GM19023 (cell line): ENCODE measurements at regions not wholly inside any gene's neighbourhood (a gene's known extent, or its start where the extent isn't known, plus 50 kb on each side); places are given as distances from the start of the nearest gene placed in this dataset.

Experiments used
- ATAC-seq: cut with Tn5 transposase; IDR thresholded peaks from one replicate; pipeline ENCODE4 v1.9.1; 2021; ENCODE audit warnings: mild to moderate bottlenecking, moderate library complexity; ENCODE audit not compliant: unreplicated experiment

GRCh38 chr14:54088271-54088670 lies 131.6 kb upstream of the BMP4 start:
- ATAC-seq, result no peak

GRCh38 chr14:54090274-54090673 lies 133.6 kb upstream of the BMP4 start:
- no peak for ATAC-seq

DNA sequence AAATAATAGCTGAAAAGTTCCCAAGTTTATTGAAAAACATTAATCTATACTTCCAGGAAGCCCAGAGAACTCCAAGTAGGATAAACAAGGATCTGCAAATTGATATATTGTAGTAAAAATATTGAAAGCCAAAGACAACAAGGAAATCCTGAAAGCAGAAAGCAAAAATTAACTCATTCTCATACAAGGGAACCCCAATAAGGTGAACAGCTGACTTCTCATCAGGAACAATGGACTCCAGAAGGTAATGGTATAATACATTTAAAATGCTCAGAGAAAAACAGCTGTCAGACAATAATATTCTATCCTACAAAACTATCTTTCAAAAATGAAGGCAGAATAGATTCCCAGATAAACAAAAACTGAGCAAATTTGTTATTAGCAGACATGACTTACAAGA lies 138.1 kb upstream of the BMP4 start:
- no peak for ATAC-seq

DNA sequence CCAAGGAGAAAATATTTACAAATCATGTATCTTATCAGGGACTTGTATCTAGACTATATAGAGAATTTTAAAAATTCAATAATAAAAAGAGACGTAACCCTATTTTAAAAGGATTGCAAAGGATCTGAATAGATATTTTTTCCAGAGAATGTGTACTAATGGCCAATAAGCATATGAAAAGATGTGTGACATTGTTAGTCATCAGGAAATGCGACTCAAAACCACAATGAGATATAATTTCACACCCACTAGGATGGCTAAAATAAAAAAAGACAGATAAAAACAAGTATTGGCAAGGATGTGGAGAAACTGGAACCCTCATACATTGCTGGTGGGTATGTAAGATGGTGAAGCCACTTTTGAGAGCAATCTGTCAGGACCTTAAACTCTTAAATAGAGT lies 141.9 kb upstream of the BMP4 start:
- no peak for ATAC-seq

DNA sequence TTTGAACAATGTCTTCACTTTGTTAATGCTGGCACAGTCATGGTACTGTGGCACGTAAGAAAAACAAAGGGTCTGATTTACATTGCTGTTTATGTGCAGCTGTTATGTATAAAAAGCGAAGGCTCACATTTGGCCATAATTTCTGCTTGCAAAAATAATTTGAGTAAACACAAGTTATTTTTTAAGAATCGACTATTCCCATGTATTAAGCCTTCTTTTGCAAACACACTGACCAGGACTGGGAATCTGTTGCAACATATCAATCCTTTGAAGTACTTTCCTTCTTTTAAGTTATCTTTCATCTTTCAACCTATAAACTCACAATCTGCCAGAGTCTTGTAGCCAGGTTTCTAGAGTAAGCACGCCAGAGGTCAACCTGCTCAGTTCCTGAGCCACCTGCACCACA lies 145.4 kb upstream of the BMP4 start:
- ATAC-seq, result no peak

DNA sequence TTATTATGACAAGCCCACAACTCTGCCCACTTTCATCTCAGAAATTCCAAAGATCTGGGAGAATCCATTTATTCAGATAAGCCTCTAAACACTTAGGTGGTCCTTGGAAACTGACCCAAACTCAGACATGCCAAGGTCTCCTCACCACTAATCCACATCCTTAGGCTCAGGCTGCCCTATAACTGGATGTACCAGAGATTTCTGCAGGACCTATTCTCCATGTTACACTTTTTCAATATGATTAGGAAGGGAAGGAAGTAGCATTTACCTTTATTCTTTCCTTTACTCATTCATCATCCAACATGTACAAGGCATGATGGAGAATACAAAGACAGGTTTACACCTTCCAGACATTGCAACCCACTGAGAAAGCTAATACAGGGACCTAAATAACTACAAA lies 145.9 kb upstream of the BMP4 start:
- no peak for ATAC-seq

DNA sequence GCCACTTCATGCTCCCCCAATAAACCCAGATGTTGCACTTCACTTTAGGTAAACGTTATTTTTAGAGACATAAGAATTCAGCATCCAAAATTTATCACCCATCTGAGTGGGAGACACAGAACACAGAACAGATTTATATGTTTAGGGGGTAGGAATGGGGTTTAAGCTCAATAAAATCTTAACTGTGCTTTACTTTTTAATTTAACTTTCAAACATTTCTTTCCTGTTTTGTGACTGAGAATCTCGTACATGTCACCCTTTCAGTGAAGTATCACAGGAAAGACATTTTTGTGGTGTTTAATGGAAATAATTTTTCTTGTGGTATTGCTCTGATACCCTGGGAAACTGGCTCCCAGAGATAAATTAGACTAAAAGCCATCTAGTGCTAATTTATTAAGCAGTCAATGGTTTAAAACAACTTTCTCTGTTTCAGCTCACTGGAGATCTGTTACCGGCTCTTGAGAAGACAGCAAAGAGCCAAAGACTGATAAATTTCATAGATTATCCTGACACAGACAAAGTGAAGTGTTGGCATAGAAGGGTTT lies 148.0 kb upstream of the BMP4 start:
- ATAC-seq, result no peak

DNA sequence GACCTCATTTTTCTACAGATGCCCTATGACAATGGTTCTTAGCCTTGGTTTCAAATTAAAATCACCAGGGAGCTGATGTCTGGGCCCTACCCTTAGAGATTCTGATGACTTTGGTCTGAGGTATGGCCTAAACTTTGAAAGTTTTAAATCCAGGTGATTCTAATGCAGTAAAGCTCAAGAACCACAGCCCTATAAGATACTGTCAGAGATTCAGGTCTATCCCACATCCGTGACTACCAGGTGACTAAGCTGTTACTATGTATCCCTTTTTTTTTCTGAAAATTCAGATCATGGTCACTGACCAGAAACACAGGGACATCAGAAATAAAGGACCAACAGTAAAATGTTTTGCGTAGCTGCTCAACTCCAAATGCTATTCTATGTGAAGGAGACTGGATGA lies 148.8 kb upstream of the BMP4 start:
- no peak for ATAC-seq

- ATAC-seq, result no peak
Observed at GRCh38 chr14:54105898-54106297, 149.3 kb upstream of the BMP4 start.

- ATAC-seq, result no peak
Observed at GRCh38 chr14:54106661-54107377, 150.2 kb upstream of the BMP4 start.

GRCh38 chr14:54108481-54109471 lies 152.2 kb upstream of the BMP4 start:
- ATAC-seq, result no peak

DNA sequence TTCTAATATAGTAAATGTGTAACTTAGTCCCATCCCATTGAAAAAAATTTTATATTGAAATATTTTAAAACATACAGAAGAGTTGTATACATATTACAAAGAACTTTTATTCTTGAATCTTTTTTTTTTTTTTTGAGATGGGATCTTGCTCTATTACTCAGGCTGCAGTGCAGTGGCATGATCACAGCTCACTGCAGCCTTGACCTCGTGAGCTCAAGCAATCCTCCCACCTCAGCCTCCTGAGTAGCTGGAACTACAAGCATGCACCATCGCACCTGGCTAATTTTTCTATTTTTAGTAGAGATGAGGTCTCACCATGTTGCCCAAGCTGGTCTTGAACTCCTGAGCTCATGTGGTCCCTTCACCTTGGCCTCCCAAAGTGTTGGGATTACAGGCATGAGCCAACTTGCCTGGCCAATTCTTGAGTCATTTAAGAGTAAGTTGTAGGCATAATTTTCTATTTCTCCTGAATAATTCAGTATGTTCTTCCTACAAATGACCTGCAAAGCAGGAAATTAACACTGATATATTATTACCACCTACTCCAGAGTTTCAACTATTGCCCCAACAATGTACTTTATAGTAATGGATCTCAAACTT lies 153.0 kb upstream of the BMP4 start:
- no peak for ATAC-seq

DNA sequence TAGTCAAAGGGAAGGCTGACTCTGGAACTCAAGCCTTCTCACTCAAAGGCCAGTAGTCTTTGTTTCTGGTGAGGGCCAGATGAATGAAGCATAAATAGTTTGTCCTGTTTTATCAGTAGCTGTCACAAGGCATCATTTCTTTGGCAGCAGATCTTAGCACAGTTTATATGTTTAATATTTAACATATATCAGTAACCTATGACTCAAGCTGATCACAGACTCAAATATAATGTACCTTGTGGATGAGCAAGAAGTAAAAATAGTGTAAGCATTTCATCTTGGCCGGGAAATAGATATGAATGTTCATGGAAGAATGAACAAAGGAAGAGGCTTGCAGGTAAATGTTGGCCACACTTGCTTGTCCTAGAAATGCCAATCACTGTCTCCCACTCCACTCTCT lies 158.3 kb upstream of the BMP4 start:
- no peak for ATAC-seq

GRCh38 chr14:54116198-54116885 lies 159.7 kb upstream of the BMP4 start:
- ATAC-seq, result no peak

- ATAC-seq, result no peak
Observed at GRCh38 chr14:54116972-54117371, 160.3 kb upstream of the BMP4 start.

GRCh38 chr14:54117396-54117795 lies 160.8 kb upstream of the BMP4 start:
- no peak for ATAC-seq

DNA sequence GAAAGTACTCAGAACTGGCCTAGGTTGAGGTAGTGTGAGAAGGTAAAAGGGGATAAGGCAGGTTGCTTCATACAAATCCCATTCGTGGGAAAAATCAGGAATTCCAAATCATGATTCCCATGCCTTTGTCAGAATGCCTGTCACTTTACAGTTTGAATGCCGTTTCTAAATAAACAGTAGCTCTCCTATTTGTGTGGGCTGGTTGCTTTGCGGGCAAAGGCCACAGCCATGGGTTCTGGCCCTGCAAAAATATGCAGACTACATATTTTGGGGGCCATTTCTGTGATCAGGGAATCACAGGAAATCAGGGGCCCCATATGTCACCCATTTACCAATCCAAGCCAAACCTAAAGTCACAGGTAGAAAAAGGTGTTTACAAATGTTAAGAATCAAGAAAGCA lies 161.3 kb upstream of the BMP4 start:
- ATAC-seq, result no peak

DNA sequence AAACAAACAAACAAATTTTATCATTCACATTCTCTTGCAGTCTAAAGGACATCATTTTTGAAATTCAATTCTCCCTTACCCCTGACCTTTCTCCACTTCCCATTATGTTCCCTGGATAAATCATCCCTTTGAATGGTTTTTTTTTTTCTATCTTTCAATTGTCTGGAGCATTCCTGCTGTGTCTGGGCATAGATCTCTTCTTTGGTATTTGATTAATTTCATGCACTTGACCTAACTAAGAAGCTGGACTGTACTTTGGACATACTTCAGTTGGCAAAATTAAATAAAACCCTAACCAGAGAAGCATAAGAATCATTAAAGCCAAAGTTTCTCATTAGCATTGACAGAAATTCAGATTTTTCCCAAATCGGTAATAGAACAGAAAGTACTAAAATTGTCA lies 163.6 kb upstream of the BMP4 start:
- ATAC-seq, result no peak

DNA sequence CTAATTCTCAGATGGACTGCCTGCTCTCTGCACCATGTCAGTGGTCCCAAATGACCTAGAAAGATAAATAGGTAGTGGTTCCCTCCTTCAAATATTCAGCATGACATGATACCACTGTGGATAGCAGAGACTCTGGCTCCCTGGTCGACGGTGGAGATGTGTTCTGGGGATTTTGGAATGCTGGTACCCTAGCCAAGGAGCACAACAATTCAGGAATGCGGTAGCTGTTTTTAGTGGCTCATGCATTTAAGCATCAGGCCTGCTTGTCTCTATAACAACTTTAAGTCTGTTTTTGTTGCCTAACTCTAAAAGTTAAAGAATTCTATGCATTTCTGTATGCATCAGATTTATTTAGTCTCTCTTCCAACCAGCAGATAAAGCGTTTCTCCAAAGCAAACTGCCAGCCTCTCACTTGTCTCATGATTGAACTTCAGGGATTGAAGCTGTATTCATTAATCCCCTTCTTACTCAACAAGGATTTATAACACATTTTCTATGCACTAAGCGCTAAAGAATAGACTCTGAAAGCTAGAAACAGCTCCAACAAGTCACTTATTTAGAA lies 164.9 kb upstream of the BMP4 start:
- ATAC-seq, result no peak

DNA sequence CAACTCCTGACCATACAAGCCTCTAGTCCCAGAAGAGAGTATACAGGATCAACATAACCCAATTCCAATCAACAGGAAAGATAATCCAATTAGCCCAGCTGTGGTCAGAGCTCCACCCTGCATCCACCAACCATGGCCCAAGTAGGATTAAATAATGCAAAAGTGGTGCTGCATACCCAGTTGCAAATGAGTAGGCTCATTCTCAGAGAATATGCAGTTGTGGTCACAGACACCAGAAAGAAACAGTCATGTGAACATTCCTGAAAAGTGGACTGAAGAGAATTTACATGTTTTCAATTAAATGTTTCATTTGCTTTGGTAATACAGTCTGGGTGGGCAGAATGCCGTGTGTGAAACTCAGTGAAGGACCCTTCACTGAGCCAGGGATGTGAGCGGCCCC lies 167.2 kb upstream of the BMP4 start:
- ATAC-seq, result no peak

DNA sequence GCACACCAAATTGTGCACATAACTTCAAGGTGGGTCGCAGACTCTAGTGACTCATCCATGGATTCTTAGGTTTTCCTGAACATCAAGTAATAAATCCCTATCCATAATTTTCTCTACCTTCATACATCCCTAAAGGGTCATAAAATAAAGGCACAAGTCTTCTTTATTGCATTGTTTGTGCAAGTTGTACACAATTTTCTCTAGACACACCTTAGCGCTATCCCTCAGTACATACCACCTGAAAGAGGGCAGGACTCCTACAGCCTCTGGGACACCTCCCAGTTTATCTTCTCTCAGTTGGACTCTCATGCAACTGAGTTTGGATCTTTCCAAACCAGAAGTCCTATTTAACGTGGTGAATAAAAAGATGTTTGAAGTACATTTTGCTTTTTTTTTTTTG lies 168.5 kb upstream of the BMP4 start:
- ATAC-seq, result no peak
